Hematopoietic multipotent progenitor cell treated with erythropoietin and hydrocortisone succinate and interleukin-3 and kit ligand, for 6 days (in vitro differentiated cells): ENCODE measurements at regions not wholly inside any gene's neighbourhood (a gene's known extent, or its start where the extent isn't known, plus 50 kb on each side); places are given as distances from the start of the nearest gene placed in this dataset.
"Not testable (repeated sequence)": the region's sequence is repeated elsewhere in the genome, so short reads cannot be mapped to it uniquely, and the experiment has no call there.

Source experiments
- DNase-seq: peaks from one replicate; pipeline ENCODE4 v3.0.0-alpha.2; 2015

- not testable (repeated sequence) for DNase-seq
Observed at GRCh38 chr1:22336696-22337545, 114.7 kb upstream of the ZBTB40 start.

- no peak for DNase-seq
Observed at GRCh38 chr1:22338071-22338765, 113.4 kb upstream of the ZBTB40 start.

DNA sequence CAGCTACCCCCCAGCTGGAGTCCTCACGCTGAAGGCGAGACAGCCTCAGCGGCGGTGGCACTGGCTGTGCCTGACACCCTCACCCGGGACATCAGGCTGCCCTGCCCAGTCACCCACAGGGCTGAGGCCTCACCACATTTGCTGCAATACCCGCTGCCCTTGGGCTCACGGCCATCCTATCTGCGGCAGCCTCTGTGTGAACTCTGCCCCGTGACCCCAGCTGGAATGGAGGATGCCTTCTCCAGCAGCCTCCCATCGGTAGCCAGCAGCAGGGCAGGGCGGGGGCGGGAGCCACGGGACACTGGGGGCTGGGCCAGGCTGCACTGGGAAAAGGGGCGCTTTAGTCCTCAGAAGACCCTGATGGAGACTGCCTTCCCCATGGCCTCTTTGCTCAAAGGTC lies 112.4 kb upstream of the ZBTB40 start:
- DNase-seq = no peak

- no peak for DNase-seq
Observed at GRCh38 chr1:22340066-22340465, 111.6 kb upstream of the ZBTB40 start.

- DNase-seq = no peak
Observed at GRCh38 chr1:22340873-22341272, 110.8 kb upstream of the ZBTB40 start.

- DNase-seq = no peak
Observed at GRCh38 chr1:22341791-22342605, 109.7 kb upstream of the ZBTB40 start.

GRCh38 chr1:22342734-22343191 lies 108.9 kb upstream of the ZBTB40 start:
- DNase-seq = no peak

DNA sequence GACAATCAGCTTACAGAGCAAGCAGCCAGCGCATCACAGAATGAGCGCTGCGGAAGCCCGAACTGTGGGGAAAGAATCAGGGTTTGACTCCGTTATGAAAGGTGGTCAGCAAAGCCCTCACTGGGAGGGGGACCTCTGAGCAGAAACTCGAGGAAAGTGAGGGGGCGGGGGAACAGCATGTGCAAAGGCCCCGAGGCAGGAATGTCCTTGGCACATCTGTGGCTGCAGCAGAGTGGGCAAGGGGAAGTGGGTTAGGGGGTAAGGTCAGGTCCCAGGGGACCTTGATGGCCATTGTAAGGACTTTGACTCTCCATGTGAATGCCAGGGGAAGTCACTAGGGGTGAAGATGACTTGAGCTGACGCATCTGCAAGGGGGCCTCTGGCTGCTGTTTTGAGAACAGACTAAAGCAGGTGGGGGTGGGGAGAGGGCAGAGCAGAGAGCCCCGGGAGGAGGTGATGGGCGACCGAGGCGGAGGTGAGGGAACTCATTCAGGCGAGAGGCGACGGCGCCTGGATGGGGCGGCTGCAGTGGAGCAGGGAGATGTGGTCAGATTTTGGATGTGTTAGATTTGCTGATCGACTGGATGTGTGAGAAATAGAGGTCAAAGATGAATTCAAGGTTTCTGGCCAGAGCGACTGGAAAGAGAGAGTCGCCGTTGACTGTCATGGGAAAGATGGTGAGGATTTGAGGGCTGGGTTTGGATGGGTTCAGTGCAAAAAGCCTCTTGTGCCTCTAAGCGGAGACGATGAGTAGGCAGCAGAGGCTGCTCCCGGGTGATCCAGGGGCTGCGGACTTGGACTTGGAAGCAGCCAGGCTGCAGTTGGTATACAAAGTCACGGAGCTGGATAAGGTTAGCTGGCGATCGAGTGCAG lies 108.0 kb upstream of the ZBTB40 start:
- DNase-seq = no peak

GRCh38 chr1:22344329-22344630 lies 107.4 kb upstream of the ZBTB40 start:
- DNase-seq = no peak

DNA sequence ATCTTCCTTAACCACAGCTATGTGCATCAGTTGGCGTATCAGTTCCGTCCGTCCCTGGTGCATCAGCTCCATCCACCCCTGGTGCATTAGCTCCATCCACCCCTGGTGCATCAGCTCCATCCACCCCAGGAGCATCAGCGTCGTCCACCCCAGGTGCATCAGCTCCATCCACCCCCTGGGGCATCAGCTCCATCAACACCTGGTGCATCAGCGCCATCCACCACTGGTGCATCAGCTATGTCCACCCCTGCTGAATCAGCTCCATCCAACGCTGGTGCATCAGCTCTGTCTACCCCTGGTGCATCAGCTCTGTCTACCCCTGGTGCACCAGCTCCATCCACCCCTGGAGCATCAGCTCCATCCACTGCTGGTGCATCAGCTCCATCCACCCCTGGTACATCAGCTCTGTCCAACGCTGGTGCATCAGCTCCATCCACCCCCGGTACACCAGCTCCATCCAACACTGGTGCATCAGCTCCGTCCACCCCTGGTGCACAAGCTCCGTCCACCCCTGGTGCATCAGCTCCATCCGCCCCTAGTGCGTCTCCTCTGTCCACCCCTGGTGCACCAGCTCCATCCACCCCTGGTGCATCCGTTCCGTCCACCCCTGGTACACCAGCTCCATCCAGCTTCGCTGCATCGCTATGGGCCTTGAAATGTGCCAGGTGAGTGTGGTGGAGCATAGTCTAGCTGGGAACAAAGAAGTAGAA lies 106.6 kb upstream of the ZBTB40 start:
- no peak for DNase-seq

GRCh38 chr1:22347854-22348760 lies 103.5 kb upstream of the ZBTB40 start:
- DNase-seq = no peak

DNA sequence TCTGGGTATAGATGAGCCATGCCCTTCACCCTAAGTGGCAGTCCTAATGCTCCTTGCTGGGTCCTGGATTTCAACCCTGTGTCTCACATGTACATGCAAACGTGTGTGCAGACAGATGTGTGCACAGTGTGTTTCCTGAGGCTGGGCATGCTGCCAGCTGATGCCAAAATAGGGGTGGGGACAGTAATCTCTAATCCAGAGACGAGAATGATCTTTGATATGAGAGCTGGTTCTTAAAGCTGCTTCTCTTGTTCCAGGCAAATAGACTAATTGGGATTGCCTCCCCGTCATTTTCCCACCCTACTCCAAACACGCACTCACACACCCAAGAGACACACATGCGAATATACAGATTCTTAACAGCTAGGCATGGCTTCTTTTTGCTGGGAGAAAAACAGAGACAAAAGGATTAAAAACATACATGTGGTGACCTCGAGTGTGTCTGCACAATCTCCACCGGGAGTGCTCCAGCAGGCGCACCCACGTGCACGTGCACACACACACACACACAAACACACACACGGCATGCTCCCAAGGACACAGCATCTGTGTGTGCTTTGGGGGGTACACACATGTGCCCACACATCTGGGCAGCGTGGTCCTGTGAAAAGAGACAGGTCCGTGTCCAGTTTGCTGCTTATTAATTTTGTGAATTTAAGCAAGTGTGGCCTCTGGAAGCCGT lies 102.1 kb upstream of the ZBTB40 start:
- DNase-seq = no peak

- DNase-seq = no peak
Observed at GRCh38 chr1:22350171-22350923, 101.3 kb upstream of the ZBTB40 start.

DNA sequence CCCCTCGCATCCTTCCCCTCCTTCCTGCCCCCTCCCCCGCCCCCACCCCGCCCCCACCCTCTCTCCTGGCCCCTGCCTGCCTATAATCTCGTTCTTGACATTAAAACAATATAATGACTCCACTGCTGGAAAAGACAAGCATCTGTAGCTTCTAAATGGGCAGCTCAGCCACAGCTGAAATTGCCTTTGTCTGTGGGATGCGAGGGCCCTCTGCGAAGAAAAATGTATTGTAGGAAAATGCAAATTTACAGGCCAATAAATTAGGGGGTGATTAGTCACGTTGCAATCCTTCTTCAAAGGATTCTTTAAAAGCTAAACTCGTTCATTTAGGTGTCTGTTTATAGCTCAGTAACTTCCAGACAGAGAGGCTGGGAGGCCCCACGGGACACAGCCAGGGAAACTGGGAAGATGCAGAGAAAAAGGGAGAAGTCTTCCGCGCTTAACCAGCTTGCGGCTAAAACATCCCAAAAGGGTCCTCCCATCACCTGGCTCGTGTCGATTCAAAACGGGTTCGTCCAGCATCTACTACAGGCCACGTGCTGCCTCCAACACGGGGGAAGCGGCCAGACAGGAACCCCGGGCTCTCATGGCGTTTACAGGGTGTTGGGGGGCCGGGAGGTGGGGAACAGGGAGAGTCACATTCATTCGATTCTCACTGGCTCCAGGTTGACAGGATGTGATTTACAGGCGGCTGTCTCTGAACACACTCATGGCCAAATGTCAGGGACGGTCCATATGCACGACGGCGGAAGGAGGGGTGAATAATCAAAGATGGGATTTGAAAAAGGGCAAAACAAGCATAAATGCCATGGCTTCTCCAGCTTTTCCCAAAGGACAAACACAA lies 100.5 kb upstream of the ZBTB40 start:
- no peak for DNase-seq

- DNase-seq = no peak
Observed at GRCh38 chr1:22351768-22352080, 99.9 kb upstream of the ZBTB40 start.

DNA sequence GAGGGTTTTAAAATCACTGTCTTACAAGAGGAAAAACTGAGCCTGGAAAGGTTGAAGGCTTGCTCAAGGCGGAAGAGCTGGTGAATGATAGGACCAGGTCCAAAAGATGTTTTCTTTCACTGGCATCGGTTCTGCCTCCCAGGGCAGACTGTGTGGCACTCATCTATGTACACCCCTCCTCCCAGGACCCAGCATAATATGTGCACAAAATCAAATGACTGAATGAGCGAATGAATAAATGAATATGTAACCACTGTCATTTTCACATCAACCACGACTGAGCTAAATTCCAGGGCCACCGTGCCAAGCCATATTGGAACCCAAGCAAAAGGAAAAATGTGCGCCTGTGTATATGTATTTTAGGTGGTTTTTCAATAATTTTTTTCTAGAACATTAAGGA lies 99.3 kb upstream of the ZBTB40 start:
- DNase-seq = no peak

DNA sequence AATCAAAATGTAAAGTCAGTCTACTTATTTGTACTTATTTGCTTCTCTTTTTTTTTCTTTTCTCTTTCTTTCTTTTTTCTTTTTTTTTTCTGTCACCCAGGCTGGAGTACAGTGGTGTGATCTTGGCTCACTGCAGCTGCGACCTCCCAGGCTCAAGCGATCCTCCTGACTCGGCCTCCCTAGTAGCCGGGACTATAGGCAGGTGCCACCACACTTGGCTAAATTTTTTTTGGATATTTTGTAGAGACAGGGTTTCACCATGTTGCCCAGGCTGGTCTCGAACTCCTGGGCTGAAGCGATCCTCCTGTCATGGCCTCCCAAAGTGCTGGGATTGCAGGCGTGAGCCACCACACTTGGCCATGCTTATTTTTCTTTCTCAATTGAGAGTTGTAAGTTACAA lies 98.8 kb upstream of the ZBTB40 start:
- no peak for DNase-seq

- no peak for DNase-seq
Observed at GRCh38 chr1:22359427-22359826, 92.2 kb upstream of the ZBTB40 start.
